ENCODE measurements at regions not wholly inside any gene's neighbourhood (a gene's known extent, or its start where the extent isn't known, plus 50 kb on each side); places are given as distances from the start of the nearest gene placed in this dataset.
"Not testable (repeated sequence)": the region's sequence is repeated elsewhere in the genome, so short reads cannot be mapped to it uniquely, and the experiment has no call there.

GRCh38 chr11:37430966-37431632 is 833.1 kb upstream of the RAG2 start:
- not testable (repeated sequence) for H3K36me3 ChIP-seq (ENCODE audit: control insufficient read depth, insufficient read depth, low read length); H3K27me3 ChIP-seq (ENCODE audit: control insufficient read depth, insufficient read depth, low read length, poor library complexity, severe bottlenecking); H3K27ac ChIP-seq (ENCODE audit: insufficient read depth, low read depth, low read length, poor library complexity, severe bottlenecking); H3K9me3 ChIP-seq (ENCODE audit: control insufficient read depth, low read length); H3K4me3 ChIP-seq (ENCODE audit: insufficient read depth, low read depth, low read length); H3K4me1 ChIP-seq (ENCODE audit: control insufficient read depth, insufficient read depth, low read length)
- 88 to 89% methylated on average over 26 of the region's 26 CpGs for WGBS, 2 experiments

DNA sequence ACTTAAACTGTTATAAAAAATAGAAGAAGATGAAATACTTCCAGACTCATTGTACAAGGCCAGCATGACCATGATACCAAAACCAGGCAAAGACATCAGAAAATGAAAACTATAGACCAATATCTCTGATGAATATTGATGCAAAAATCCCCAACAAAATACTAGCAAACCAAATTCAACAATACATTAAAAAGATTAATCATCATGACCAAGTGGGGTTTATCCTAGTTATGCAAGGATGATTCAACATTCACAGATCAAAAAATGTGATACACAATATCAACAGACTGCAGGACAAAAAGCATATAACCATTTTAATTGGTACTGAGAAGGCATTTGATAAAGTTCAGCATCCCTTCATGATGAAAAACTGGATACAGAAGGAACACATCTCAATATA is 824.5 kb upstream of the RAG2 start:
- Histone ChIP-seq H3K27me3 (ENCODE audit: control insufficient read depth, insufficient read depth, low read length, poor library complexity, severe bottlenecking) (no peaks in the 10 kb centered on the region), H3K4me1 (ENCODE audit: control insufficient read depth, insufficient read depth, low read length) (no peaks in the 10 kb centered on the region), H3K36me3 (ENCODE audit: control insufficient read depth, insufficient read depth, low read length) (no peaks in the 10 kb centered on the region), H3K4me3 (ENCODE audit: insufficient read depth, low read depth, low read length) (no peak overlapping the region), H3K9me3 (ENCODE audit: control insufficient read depth, low read length) (no peaks in the 10 kb centered on the region), H3K27ac (ENCODE audit: insufficient read depth, low read depth, low read length, poor library complexity, severe bottlenecking) (no peak overlapping the region)

GRCh38 chr11:37411289-37411688 is 813.3 kb upstream of the RAG2 start:
- Histone ChIP-seq H3K4me1 (ENCODE audit: control insufficient read depth, insufficient read depth, low read length) (no peaks in the 10 kb centered on the region), H3K27me3 (ENCODE audit: control insufficient read depth, insufficient read depth, low read length, poor library complexity, severe bottlenecking) (no peaks in the 10 kb centered on the region), H3K36me3 (ENCODE audit: control insufficient read depth, insufficient read depth, low read length) (no peaks in the 10 kb centered on the region), H3K9me3 (ENCODE audit: control insufficient read depth, low read length) (no peaks in the 10 kb centered on the region), H3K27ac (ENCODE audit: insufficient read depth, low read depth, low read length, poor library complexity, severe bottlenecking) (no peak overlapping the region), H3K4me3 (ENCODE audit: insufficient read depth, low read depth, low read length) (no peak overlapping the region)
- 91 to 95% methylated on average over 4 of the region's 4 CpGs for WGBS, 2 experiments

GRCh38 chr11:37409124-37409523 is 811.1 kb upstream of the RAG2 start:
- Histone ChIP-seq H3K4me1 (ENCODE audit: control insufficient read depth, insufficient read depth, low read length) (no peaks in the 10 kb centered on the region), H3K9me3 (ENCODE audit: control insufficient read depth, low read length) (no peaks in the 10 kb centered on the region), H3K4me3 (ENCODE audit: insufficient read depth, low read depth, low read length) (no peak overlapping the region), H3K36me3 (ENCODE audit: control insufficient read depth, insufficient read depth, low read length) (no peaks in the 10 kb centered on the region), H3K27ac (ENCODE audit: insufficient read depth, low read depth, low read length, poor library complexity, severe bottlenecking) (no peak overlapping the region), H3K27me3 (ENCODE audit: control insufficient read depth, insufficient read depth, low read length, poor library complexity, severe bottlenecking) (no peaks in the 10 kb centered on the region)

GRCh38 chr11:37407461-37407860 is 809.4 kb upstream of the RAG2 start:
- Histone ChIP-seq H3K9me3 (ENCODE audit: control insufficient read depth, low read length) (no peaks in the 10 kb centered on the region), H3K36me3 (ENCODE audit: control insufficient read depth, insufficient read depth, low read length) (no peaks in the 10 kb centered on the region), H3K27ac (ENCODE audit: insufficient read depth, low read depth, low read length, poor library complexity, severe bottlenecking) (no peak overlapping the region), H3K4me1 (ENCODE audit: control insufficient read depth, insufficient read depth, low read length) (no peaks in the 10 kb centered on the region), H3K4me3 (ENCODE audit: insufficient read depth, low read depth, low read length) (no peak overlapping the region), H3K27me3 (ENCODE audit: control insufficient read depth, insufficient read depth, low read length, poor library complexity, severe bottlenecking) (no peaks in the 10 kb centered on the region)
- 87 to 97% methylated on average over 2 of the region's 2 CpGs for WGBS, 2 experiments

- no peaks in the 10 kb centered on the region for H3K36me3 ChIP-seq (ENCODE audit: control insufficient read depth, insufficient read depth, low read length)
- 100% methylated on average over 1 of the region's 1 CpG; no CpG with 5 or more reads in 1 of the 2 experiments for WGBS, 2 experiments
These were observed 808.6 kb upstream of the RAG2 start for GRCh38 chr11:37406651-37407050.

DNA sequence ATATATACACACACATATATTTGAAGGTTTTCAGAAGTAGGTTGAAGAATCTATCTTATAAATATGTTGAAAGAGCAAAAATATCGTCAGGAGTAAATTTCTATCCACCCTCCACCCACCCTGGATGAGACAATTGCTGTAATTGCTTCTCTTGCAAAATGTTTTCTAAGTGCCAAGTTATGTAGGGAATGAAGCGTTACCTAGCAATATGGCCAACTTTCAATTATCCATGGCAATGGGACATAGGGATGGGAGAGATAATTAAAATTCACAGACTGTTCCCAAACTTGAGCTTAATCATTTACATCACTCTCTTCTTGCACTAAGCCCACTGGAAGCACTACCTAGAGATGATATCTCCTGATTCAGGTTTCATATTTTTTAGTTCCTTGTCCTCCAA is 806.2 kb upstream of the RAG2 start:
- WGBS, 2 experiments = 60 to 100% methylated on average over 1 of the region's 2 CpGs

More at GRCh38 chr11:37406651-37407050, 808.6 kb upstream of the RAG2 start:
- H3K4me3 ChIP-seq (ENCODE audit: insufficient read depth, low read depth, low read length) = no peak overlapping the region
- H3K27me3 ChIP-seq (ENCODE audit: control insufficient read depth, insufficient read depth, low read length, poor library complexity, severe bottlenecking) = no peaks in the 10 kb centered on the region
- H3K9me3 ChIP-seq (ENCODE audit: control insufficient read depth, low read length) = no peaks in the 10 kb centered on the region
- no peak overlapping the region for H3K27ac ChIP-seq (ENCODE audit: insufficient read depth, low read depth, low read length, poor library complexity, severe bottlenecking)
- H3K4me1 ChIP-seq (ENCODE audit: control insufficient read depth, insufficient read depth, low read length) = no peaks in the 10 kb centered on the region

DNA sequence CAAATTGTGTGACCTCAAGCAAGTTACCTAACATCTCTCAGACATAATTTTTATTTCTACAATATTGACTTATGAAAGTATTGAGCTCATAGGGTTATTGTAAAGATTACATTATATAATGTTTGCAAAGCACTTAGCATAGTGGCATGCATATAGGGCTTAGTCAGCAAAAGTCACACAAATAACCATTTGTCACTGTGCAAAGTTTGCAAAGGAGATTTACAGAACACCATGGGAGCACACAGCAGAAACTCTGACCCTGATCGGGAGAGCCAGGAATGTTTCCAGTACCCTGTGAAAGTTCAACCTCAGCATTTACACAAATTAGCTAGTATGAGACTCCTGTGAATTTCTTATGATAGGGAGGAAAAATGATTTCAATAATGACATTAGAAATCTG is 804.6 kb upstream of the RAG2 start:
- H3K27ac ChIP-seq (ENCODE audit: insufficient read depth, low read depth, low read length, poor library complexity, severe bottlenecking) = no peak overlapping the region
- no peaks in the 10 kb centered on the region for H3K27me3 ChIP-seq (ENCODE audit: control insufficient read depth, insufficient read depth, low read length, poor library complexity, severe bottlenecking)
- H3K36me3 ChIP-seq (ENCODE audit: control insufficient read depth, insufficient read depth, low read length) = no peaks in the 10 kb centered on the region
- no peak overlapping the region for H3K4me3 ChIP-seq (ENCODE audit: insufficient read depth, low read depth, low read length)
- H3K4me1 ChIP-seq (ENCODE audit: control insufficient read depth, insufficient read depth, low read length) = no peaks in the 10 kb centered on the region
- no peaks in the 10 kb centered on the region for H3K9me3 ChIP-seq (ENCODE audit: control insufficient read depth, low read length)
- WGBS, 2 experiments = 95 to 100% methylated on average over 1 of the region's 1 CpG

More for the DNA sequence above, 806.2 kb upstream of the RAG2 start:
- Histone ChIP-seq H3K4me1 (ENCODE audit: control insufficient read depth, insufficient read depth, low read length) (no peaks in the 10 kb centered on the region), H3K4me3 (ENCODE audit: insufficient read depth, low read depth, low read length) (no peak overlapping the region), H3K9me3 (ENCODE audit: control insufficient read depth, low read length) (no peaks in the 10 kb centered on the region), H3K27ac (ENCODE audit: insufficient read depth, low read depth, low read length, poor library complexity, severe bottlenecking) (no peak overlapping the region), H3K36me3 (ENCODE audit: control insufficient read depth, insufficient read depth, low read length) (no peaks in the 10 kb centered on the region), H3K27me3 (ENCODE audit: control insufficient read depth, insufficient read depth, low read length, poor library complexity, severe bottlenecking) (no peaks in the 10 kb centered on the region)

DNA sequence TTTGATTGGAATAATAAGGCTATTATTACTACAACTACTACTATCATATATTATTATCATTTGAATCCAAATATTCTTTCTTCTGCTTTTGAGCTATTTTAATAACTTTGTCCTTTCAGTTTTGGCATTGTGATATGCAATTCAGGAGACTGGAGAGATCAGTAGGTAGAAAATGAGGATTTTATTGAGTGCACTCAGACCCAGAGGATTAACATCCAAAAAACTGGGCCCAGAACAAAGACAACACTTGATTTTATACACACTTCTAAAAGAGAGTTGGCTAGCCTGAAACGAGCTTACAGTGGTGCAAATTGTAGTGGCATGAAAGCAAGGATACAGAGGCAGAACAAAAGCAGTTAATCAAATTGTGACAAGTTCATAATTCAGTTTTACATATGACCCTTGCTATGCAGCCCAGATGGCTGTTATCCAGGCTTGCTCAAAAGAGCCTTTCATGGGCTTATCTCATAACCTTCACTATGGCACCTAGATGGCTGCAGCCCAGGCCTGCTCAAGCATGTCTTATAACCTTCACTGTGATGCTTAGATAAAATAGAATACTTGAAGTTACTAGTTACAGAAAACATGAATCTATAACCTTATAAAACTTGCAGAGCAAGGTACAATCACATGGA is 796.3 kb upstream of the RAG2 start:
- WGBS, 2 experiments = 71 to 82% methylated on average over 1 of the region's 1 CpG
- Histone ChIP-seq H3K27ac (ENCODE audit: insufficient read depth, low read depth, low read length, poor library complexity, severe bottlenecking) (no peak overlapping the region), H3K4me3 (ENCODE audit: insufficient read depth, low read depth, low read length) (no peak overlapping the region), H3K4me1 (ENCODE audit: control insufficient read depth, insufficient read depth, low read length) (no peaks in the 10 kb centered on the region), H3K36me3 (ENCODE audit: control insufficient read depth, insufficient read depth, low read length) (no peaks in the 10 kb centered on the region), H3K9me3 (ENCODE audit: control insufficient read depth, low read length) (no peaks in the 10 kb centered on the region), H3K27me3 (ENCODE audit: control insufficient read depth, insufficient read depth, low read length, poor library complexity, severe bottlenecking) (no peaks in the 10 kb centered on the region)

- H3K9me3 ChIP-seq (ENCODE audit: control insufficient read depth, low read length) = no peaks in the 10 kb centered on the region
- H3K27ac ChIP-seq (ENCODE audit: insufficient read depth, low read depth, low read length, poor library complexity, severe bottlenecking) = no peak overlapping the region
- H3K27me3 ChIP-seq (ENCODE audit: control insufficient read depth, insufficient read depth, low read length, poor library complexity, severe bottlenecking) = no peaks in the 10 kb centered on the region
- no peaks in the 10 kb centered on the region for H3K36me3 ChIP-seq (ENCODE audit: control insufficient read depth, insufficient read depth, low read length)
- no peaks in the 10 kb centered on the region for H3K4me1 ChIP-seq (ENCODE audit: control insufficient read depth, insufficient read depth, low read length)
- no peak overlapping the region for H3K4me3 ChIP-seq (ENCODE audit: insufficient read depth, low read depth, low read length)
- 88 to 96% methylated on average over 1 of the region's 1 CpG for WGBS, 2 experiments
These were observed 793.6 kb upstream of the RAG2 start for GRCh38 chr11:37391615-37392014.
